G401.6 (cell line): ENCODE measurements at regions not wholly inside any gene's neighbourhood (a gene's known extent, or its start where the extent isn't known, plus 50 kb on each side); places are given as distances from the start of the nearest gene placed in this dataset.
"Not testable (repeated sequence)": the region's sequence is repeated elsewhere in the genome, so short reads cannot be mapped to it uniquely, and the experiment has no call there.

Experiments
- FAIRE-seq: peaks from 2 replicates; lab custom pipeline; 2012; peaks lifted over from hg19 to GRCh38; lab: Jason Lieb, UNC

DNA sequence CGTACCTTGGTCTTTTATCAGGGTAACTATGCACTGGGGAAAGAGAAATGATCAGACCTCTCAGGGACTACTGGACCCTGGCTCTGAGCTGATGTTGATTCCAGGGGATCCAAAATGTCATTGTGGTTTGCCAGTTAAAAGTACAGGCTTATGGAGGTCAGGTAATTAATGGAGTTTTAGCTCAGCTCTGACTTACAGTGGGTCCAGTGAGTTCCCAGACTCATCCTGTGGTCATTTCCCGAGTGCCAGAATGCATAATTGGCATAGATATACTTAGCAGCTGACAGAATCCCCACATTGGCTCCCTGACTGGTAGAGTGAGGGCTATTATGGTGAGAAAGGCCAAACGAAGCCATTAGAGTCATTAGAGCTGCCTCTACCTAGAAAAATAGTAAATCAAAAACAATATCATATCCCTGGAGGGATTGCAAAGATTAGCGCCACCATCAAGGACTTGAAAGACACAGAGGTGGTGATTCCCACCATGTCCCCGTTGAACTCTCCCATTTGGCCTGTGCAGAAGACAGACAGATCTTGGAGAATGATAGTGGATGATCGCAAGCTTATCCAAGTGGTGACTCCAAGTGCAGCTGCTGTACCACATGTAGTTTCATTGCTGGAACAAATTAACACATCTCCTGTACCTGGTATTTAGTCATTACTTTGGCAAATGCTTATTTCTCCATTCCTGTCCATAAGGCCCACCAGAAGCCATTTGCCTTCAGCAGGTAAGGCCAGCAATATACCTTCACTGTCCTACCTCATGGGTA is 152.4 kb downstream of the THBS2 start:
- no peak for FAIRE-seq

DNA sequence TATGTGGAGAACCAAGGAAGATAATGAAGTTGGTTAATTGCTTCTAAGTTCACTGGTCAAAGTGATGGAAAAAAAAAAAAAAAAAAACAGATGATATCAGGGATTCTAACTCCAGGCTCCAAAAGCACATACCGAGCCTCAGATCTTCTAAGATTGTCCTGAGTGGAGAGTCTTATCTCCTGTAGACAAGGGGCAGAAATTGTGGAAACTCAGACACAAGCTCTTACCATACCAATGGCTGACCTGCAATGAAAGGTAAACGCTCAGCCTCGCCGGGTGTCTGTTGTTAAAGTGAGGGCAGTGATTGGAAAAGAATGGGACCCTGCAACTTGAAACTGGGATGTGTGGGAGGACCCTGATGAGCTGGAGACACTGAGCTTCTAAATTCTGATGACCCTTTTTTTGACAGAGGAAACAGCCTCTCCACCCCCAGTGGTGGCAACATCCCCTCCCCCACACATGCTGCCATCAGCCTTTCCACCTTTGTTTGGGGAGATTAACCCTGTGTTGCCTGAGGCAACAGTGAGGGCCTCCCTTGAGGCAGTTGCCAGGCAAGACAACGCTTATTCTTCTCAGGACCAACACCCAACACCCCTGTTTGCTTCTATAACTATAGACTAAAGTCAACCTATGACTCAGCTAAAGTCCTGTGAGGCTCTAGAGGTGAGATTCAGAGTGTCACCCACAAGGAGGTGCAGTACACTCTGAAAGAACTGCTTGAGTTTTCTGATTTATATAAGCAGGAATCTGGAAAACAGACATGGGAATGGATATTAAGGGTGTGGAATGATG is 154.0 kb downstream of the THBS2 start:
- FAIRE-seq = no peak

DNA sequence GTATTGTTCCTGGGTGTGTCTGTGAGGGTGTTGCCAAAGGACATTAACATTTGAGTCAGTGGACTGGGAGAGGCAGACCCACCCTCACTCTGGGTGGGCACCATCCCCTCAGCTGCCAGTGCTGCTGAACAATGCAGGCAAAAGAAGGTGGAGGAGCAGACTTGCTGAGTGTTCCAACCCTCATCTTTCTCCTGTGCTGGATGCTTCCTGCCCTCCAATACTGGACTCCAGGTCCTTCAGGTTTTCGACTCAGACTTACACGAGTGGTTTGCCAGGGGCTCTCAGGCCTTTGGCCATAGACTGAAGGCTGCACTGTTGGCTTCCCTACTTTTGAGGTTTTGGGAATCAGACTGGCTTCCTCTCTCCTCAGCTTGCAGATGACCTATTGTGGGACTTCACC is 155.0 kb downstream of the THBS2 start:
- not testable (repeated sequence) for FAIRE-seq

DNA sequence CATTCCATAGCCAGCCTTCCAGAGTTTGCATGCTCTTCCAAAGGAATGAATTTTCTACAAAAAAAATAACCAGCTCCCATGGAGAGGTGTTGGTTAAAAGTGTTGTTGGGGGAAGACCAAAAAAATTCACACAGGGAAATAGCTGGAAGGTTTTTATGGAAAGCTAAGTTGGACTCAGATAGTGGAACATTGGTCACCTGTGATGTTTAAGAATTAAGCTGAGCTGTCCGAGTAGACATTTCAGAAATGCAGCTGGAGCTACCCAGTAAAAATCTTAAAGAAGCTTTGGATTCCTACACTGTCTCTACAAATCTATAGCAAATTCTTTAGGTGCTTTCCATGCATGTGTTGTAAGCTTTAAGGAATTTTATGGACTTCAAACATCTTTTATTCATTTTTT is 155.5 kb downstream of the THBS2 start:
- FAIRE-seq = peak; percentile 99

DNA sequence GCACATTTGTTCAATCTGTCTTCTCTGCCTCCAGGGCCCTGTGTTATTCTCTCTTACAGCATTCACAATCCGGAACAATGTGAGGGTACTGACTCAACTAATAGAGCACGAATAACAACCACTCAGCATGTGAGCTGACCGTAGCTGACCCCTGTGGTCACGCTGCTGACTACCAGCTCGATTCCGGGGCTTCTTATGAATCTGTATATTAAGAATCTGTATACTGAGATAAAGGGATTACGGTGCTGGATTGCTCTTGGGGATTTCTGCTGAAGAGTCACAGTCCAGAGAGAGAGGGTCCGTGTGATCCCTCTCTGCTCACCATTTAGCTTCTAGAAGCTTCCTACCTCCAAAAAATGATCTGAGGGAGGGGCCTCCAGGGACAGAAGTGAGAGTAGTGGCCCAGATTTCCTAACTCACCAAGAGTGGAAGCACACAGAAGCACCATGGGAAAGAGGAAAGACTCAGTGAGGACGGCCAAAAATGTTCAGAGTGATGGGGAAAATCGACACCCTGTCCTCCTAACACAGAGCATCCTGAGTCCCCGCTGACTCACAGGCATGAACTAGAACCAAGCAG is 156.2 kb downstream of the THBS2 start:
- peak; percentile 100 for FAIRE-seq

DNA sequence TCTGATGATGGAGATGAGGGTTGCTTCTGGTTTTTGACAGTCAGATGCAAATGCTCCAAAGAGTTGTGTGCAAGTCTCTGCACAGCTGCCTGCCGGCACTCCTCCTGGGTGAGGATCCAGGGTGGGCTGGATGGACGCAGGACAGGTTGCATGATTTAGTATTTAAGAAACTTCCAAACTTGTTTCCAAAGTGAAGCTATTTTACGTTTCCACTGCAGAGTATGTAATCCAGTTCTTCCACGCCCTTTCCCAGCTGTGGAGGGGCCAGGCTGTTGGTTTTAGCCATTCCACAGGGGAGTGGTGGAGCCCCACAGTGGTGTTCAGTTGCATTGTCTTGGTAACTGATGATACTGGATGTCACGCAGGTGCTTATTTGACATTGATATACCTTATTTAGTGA is 157.3 kb downstream of the THBS2 start:
- FAIRE-seq = no peak

DNA sequence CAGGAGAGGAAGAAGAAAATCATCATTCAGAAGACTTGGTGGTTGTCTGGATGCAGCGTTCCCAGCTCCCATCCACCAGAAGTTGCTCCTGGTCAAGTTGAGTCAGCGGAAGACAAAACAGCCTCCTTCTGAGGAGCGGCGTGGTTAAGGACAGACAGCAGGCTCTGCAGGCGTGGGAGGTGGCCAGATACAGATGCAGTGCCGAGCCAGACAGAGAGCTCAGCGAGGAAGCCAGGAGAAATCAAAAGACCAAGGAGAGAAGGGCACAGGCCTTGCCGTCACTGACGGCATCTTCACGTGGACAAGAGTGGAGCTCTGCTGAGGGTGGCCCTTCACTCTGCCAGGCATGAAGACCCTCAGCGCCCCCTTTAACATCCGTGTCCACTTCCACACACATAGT is 158.5 kb downstream of the THBS2 start:
- no peak for FAIRE-seq

DNA sequence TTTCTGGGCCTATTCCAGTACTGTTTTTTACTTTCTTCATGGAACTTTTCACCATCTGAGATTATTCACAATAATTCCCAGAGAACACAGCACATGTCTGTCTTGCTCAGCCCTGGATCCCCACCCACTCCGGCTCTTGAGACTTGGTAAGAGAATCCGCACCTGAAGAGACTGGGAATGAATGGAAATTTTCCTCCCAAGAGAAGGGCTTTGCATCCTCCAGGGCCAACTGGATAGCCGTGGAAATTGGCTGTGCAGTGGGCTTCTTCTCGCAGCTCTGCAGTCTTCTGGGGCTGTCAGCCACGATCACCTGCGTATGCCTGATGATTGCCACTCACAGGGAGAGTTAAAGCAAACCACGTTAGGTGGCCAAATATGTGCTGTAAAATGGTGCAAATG is 159.1 kb downstream of the THBS2 start:
- FAIRE-seq = no peak

DNA sequence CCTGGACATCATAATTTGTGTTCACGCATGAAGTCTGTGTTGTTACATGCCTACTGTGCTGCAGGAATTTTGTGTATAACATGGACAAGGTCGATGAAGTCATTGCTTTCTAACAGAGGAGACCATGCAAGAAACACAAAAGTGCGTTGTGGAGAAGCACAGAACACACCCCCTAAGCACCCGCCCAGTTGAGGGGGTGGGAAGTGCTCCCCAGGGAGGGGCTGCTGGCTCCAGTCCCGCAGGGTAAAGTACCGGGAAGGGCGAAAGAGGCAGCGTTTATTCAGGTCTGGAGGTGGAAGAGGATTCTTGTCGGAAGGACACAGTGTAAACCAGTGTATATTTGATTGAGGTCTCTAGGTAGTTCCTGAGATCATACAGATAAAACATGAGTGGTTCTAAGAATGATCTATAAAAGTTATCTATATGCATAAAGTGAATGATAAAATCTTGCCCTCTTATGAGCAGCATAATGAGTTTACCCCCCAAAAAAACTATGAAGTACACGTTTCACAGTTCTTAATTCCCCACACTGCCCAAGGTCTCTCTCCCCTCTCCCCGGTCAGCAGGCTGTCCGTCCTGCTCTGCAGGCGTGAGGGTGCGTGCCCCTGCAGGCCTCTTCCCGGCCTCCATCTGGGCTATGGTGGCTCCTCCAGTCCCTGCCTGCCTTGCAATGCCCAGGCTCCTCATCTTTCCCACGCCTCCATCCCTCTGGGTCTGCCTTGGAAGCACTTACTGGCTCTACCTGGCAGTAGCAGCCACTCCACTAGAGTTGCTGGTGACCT is 159.7 kb downstream of the THBS2 start:
- no peak for FAIRE-seq

DNA sequence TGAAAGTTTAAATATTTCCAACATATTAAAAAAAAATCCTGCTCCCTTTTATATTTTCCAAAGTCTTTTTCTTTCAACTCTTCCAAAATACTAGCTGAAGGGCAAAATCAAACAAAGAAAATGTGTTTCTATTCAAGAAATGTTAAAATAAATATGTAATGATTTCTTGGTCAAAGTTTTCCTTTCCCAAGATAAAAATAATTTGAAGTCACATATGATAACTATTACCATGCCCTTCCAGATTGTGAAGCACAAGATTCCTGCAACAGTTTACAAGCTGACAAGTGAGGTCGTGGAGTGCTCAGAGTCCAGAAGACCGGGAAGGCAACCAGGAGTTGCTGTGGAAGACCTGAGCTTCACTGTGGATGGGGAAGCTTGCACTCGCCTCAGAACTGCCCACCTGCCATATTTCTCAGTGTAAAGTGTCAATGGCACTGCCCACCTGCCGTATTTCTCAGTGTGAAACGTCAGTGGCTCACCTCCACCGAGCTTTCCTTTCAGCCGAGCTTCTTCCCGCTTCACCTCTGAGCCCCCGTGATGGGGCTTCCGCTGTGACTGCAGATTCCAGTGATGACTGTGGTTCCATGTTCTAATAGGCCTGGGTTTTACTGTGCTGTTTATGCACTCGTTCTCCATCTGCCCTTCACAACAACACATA is 160.5 kb downstream of the THBS2 start:
- FAIRE-seq = peak; percentile 62

DNA sequence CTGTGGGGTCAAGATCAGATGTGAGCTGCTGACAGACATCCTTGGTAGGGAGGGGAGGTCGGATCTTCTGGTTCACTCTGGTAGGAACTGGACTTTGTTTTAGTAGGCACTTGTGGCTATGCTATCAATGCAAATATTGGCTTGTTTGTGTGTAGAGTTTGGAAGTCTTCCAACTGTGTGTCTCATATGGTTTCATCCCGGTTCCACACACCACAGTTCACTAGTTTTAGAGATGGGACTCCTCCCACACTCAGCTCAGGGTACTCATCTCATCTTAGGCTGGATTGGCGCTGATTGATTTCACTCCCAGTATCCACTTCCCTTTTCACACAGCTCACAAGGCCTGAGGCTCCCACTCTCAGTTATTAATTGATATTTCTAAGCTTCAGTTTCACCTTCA is 161.3 kb downstream of the THBS2 start:
- no peak for FAIRE-seq

DNA sequence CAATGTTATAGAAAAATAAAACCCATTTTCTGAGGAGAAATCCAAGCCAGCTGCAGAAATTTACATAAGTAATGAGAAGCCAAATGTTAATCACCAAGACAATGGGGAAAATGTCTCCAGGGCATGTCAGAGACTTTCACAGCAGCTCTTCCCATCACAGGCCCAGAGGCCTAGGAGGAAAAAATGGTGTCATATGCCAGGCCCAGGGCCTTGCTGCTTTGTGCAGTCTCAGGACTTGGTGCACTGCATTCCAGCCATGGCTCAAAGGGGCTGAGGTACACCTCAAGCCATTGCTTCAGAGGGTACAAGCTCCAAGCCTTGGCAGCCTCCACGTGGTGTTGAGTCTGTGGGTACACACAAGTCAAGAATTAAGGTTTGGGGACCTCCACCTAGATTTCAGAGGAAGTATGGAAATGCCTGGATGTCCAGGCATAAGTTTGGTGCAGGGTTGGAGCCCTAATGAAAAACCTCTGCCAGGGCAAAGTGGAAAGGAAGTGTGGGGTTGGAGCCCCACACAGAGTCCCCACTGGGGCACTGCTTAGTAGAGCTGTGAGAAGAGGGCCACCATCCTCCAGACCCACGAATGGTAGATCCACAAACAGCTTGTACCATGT is 163.0 kb downstream of the THBS2 start:
- not testable (repeated sequence) for FAIRE-seq

DNA sequence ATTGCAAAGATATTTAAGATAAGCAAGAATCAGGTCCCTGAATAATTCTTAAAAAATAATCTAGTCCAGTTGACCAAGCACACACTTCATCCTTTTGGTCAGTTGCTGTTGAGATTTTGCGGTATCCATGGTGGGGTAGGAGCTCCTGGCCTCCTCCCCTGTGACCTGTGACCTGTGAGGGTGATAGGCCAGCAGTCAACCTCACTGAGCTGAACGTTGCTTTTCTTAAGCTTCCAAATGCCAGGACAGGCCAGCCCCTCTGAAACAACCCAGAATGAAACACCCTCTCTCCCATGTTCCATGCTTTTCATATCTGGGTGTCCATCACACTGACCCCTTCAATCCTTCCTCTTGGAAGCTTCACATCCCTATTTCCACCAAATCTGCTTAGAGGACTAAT is 164.9 kb downstream of the THBS2 start:
- FAIRE-seq = no peak

DNA sequence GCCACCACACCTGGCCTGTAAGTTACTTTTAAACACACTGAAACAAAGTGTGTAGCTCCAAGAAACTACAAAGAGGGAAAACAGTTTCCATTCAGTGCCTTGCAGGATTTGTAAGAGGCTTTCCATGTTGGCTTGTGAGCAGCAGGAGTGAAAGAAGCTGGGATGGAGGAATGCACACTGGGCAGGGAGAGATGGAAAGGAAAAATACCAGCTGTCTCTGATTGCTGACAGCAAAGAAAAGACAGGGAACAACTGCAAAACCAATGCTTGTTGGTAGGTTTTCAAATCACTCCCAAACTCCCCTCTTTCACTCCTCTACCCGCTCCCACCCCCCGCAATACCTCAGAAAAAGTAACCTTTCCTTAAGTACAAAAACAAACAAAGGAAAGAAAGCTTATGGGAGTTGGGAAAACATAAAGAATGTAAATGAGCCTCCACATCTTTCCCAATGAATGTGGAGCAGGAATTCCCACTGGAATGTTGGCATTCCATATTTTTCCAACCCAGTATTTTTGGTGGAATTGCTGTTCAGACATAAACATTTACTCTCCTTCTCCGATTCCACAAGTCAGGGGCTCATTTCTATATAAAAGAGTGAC is 166.1 kb downstream of the THBS2 start:
- peak; percentile 98 for FAIRE-seq

DNA sequence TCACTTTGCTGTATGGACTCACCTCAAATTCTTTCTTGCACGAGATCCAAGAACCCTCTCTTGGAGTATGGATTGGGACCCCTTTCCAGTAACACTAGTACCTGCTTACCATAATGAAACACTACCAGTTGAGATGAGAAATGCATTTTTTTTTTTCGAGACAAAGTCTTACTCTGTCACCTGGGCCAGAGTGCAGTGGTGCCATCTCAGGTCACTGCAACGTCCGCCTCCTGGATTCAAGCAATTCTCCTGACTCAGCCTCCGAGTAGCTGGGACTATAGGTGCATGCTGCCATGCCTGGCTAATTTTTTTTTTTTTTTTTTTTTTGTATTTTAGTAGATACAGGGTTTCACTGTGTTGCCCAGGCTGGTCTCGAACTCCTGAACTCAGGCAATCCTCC is 167.0 kb downstream of the THBS2 start:
- FAIRE-seq = not testable (repeated sequence)

DNA sequence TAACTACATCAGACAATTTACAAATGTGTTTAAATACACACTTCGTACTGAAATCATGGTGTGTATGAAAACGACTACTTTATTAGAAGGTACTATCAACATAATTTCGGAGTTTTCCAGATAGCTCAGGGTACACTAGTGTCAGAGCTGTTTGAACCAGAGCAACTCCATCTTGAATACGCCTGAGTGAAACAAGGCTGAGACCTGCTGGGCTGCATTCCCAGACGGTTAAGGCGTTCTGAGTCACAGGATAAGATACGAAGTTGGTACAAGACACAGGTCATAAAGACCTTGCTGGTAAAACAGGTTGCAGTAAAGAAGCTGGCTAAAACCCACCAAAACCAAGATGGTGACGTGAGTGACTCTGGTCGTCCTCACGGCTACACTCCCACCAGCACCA is 167.6 kb downstream of the THBS2 start:
- peak; percentile 15 for FAIRE-seq

DNA sequence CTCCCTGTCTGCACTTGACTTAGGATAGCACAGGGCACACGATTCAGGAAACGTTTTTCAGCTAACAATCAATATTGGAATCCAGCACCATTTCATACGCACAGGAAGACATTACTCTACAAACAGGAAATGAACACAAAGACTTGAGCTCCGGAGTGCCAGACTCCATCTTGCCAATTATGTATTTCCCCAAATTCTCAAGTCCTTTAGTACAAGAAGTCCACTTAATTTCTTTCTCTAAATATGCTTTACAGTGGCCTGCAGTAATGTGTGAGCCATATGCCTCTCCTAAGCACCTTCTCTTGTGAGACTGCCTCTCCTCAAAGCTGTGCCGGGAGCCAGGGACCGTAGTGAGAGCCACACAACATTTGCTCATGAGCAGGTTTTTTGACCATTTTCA is 168.2 kb downstream of the THBS2 start:
- FAIRE-seq = no peak

DNA sequence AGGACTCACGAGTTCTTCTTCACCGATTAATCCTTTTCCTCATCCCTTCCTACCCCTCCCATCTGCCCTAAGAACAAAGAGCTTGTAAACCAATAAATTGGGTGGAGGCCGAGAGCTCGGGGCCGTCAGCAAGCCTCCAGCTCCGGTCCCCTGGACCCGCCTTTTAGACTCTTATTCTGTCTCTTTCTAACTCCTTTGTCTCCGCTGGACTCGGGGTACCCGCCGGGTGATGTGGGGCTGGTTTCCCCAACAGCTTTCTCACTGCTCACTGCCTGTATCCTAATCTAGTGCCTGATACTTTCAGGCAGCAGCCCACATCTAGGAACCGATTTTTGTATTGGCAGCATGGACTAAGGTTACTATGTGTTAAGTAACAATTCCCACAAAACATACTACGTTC is 169.1 kb downstream of the THBS2 start:
- not testable (repeated sequence) for FAIRE-seq

DNA sequence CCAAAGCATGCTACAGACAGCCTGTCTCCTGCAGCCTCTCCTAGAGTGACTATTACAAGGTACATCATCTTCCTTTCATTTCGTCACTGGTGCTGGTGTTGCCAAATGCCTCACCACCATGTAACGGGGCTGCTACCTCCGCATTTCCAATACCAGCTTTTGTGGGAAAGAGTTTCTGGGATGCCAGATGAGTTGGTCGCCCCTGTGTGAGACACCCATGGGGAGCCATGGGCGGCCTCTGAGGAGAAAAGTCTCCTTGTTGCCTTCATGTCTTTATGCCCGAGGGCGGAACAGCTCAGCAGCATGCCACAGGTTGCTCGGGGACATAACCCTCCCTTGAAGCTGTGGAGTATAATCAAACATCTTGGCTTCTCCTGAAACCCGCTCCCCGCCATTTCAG is 169.6 kb downstream of the THBS2 start:
- no peak for FAIRE-seq

DNA sequence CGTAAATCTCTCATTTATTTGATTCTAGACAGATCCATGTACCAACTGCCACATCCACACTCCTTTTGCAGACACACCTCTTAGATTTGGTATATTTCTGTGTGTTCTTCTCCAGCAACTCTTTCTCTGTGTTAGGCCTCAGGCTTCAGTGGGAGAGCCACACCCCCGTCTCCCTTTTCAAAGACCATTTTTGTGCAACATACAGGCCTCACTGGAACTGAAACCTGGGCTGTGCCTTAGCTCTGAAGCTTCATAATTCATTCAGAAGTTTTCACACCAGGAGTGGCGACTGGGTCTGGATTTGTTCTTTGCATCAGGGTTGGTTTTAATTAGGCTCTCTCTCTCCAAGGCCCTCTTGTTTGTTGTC is 170.2 kb downstream of the THBS2 start:
- FAIRE-seq = peak; percentile 3

DNA sequence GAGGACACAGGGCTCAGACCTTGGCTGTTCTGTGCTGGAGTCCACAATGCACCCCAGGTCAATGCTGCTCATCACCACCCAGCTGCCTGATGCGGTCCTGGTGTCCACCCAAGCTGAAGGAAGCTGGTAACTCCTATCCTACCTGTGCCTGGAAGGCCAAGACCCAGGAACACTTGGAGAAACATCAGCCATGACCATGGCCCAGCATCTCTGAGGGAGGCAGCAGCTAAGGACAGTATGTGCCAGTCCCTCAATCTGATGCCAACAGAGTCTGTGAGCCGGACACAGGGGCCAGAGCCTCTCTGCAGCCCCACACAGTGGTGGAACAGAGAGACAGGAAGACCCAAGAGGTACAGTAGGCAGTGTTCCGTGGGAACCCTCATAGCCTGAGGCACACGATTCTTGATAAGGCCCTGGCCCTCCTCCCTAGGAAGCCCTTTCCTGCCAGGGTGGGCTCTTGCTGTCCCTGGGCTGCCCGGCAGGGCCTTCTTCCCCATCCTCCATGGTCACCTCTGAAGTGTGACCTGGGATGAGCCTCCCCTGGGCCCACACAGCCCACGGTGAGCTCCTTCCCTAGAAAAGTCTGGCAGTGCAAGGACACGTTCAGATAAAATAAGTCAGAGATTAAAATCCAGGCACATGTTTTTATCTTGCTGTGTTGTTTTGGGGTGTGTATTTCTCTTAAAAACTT is 170.7 kb downstream of the THBS2 start:
- no peak for FAIRE-seq
